DLD1 (cell line): ENCODE measurements at regions not wholly inside any gene's neighbourhood (a gene's known extent, or its start where the extent isn't known, plus 50 kb on each side); places are given as distances from the start of the nearest gene placed in this dataset.

Experiments
- in situ Hi-C: cut with HindIII; loops from 2 replicates; pipeline ENCODE4 v1.10.0; 2017; ENCODE audit warnings: low sequenced_read_pairs

DNA sequence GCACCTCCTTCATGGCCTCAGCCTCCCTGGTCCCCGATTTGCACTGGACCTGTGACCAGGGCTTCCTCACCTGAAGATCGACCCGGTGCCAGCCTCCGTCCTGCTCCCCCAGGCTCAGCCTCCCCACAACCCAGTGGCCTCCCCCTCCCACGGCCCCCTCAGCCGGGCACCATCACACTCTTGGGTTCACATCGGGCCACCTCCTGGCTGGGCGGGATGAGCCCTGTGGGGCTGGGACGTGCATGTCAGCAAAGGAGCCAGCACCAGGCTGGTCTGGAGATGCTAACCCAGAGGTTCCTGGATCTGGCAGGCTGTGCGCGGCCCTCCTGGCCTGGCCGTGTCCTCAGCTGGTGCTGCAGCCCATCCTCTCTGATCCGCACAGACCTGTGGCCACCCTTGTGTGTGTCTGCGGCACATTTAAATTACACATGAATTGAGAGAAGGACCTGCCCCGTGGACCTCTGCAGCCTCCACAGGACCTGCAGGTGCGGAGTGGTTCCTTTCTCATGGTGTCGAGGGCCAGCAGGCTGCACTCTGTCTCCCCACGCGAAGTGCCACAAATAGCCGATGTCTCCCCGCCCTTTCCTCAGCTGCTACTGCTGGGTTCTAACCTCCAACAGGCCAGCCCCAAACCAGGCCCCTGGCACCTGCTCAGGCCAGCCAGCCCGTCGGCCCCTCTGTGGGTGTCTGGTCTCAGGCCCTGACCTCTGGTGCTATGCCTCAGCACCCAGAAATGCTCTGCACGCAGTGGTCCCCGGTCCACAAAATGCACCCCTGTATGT lies 237.5 kb downstream of the ERMARD start:
- in situ Hi-C loops: no loop called here

DNA sequence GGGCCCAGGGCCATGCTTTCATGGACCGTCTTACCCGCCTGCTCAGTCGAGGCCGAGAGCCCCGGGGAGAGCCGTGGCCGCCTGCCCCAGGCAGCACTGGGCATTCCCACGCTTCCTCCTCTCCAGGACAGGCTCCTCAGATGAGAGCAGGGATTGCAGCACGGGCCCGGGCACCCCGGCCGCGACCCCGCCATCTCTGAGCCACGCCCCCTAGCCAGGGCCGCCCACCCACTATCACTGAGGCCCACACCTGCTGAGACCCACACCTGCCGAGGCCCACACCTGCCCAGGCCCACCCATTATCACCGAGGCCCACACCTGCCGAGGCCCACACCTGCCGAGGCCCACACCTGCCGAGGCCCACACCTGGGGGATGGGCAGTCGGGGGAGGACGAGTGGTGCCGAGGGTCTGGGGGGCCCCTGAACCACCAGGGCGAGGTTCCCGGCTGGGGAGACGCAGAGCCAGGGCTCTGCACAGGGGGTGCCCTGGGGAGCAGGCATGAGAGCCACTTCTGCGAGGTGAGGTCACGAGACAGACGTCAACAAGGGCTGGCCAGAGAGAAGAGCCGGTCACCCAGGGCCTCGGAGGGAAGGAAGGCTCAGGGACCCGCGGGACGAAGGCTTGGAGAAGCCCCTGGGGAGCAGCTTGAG lies 235.6 kb downstream of the ERMARD start:
- in situ Hi-C loops: no loop called here

DNA sequence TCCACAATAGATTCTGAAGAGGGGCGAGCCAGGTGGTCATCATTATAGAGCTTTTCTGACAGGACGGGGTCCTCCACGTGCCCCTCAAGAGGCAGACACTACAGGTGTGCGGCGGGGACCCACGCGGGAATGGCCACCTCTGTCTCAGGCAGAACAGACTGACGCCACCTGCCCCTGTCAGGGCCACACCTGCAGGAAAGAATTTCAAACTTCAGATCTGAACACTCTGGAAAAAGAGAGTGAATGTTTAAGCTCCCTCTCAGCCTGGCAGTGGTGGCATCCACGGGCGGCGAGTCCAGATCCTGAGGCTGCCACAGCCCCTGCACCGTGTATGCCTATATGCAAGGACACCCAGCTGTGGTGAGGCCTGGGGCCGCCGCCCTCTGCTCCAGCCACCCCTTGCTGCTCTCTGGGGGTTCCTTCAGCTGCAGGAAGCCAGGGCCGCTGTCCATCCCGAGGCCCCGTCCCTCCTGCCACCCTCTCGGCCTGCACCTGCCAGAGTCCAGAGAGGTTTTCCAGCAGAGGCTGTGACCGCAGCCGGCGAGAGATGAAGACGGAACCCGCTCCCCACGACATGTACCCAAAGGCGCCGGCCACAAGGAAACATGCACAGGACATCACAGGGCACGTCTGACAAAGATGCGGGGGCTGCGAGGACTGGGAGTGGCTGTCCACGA lies 234.9 kb downstream of the ERMARD start:
- in situ Hi-C loops: no loop called here

DNA sequence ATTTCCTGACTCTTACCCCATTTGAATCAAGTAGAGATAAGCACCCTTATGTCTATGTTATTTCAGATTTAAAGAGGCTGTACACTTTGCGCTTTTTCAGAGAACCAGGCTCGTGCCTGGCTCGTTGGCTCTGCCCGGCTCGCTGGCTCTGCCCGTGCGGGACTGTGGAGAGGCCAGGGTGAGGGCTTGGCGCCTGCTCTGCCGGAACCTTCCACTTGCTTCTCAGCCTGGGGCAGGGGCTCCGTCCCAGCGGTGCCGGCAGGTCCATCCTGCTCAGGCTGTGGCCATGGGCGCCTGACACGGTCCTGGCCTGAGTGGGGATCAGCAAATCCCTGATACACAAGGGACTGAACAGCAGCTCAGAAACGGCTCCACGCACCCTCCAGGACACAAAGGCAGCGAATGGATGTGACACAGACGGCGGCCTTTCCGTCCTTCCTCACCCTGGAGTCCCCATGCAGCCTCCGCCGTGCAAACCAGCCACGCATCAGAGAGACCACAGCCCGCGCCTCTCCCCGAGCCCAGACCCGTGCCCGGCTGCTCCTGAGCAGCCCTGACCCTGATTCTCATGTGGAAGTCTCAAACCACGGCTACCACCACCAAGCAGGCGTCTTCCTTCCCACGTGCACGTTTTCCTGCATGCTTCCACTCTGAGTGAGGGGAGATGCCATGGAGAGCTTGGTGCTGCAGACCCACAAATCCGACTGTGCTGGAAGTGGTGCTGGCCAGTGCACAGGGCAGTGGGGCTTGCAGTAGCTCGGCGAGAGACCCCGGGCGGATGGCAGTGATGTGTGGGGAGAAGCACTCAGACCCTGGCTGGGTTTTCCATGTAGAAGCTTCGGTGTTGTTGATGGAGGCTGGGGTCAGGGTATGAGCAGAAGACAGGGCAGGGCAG lies 233.9 kb downstream of the ERMARD start:
- in situ Hi-C loops: no loop called here

DNA sequence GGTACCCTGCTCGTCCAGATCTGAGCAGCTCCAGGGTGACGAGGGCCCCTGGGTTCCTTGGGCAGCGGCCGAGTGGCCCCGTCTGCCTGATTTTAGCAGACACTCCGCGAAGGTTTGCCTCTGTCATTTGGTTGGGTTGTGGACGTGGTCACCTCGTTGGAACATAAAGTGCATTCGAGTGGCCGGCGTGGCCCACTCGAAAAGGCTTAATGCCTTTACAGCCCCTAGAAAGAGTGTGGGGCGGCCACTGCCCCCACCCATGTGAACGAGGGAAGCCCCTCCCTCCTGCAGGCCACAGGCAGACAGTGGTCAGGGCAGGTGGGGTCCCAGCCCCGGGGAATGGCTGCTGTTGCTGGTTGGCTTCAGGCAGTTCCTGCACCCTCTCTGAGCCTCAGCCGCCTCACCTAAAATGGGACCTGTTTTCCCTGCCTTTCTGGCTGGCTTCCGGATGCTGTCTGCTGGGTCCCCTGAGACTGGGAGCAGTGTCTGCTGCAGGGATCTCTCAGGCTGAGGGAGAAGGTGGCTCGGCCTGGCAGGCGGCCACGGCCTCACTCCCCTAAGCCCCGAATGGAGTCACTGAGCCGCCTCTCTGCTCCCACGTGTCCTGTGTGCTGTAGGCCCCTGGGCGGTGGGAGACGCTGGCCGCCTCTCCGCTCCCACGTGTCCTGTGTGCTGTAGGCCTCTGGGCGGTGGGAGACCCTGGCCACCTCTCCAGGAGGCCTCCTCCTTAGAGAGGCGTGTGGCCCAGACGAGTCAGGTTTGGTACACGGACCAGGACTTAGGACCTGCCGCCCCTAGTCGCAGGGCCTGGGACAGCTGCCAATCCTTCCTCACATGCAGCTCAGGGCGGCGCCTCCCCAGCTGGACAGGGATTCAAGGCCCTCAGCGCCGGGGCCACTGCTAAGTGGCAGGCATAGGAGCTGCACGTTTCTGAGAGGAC lies 233.0 kb downstream of the ERMARD start:
- in situ Hi-C loops: no loop called here

DNA sequence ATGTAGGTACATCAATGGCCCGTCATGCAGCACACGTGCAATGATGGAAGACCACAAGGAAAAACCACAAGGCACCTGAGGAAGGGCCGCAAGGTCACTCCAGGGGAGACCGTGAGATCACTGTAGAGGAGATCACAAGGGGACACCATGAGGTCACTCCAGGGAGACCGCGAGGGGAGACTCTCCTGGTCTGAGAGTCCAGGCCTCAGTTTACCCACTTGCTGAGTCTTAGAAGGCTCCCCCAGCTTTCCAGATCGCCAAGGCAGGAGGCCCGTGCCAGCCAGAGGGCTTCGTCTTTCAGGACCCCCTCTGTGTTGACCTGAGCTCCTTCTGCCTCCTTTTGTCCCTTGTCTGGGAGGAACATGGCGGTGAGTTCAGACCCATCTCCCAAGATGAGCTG lies 232.2 kb downstream of the ERMARD start:
- in situ Hi-C loops: no loop called here

DNA sequence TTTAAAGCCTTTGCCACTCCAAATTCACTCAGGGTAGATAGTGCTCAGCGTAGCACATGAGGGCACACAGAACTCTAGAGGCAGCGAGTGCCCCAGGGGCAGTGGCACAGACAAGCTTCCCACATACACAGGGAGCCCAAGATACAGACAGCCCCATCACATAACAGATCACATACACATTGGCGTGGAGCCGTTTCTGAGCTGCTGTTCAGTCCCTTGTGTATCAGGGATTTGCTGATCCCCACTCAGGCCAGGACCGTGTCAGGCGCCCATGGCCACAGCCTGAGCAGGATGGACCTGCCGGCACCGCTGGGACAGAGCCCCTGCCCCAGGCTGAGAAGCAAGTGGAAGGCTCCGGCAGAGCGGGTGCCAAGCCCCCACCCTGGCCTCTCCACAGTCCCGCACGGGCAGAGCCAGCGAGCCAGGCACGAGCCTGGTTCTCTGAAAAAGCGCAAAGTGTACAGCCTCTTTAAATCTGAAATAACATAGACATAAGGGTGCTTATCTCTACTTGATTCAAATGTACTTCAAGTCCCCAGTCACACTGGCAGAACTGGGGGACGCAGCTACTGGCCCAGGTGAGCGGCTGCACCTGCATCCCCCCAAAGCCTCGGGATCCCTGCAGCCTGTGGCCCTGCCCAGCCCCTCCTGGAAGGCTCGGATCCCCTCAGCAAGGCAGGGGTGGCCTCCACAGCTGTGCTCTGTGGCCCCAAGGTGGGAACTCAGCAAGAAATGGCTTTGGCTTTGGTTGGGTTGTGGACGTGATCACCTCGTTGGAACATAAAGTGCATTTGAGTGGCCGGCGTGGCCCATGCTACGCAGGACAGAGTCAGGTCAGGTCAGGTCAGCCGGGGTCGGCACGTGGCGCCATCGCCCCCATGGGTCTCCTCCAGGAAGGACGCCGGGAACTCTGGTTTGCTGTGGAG lies 231.3 kb downstream of the ERMARD start:
- in situ Hi-C loops: no loop called here

DNA sequence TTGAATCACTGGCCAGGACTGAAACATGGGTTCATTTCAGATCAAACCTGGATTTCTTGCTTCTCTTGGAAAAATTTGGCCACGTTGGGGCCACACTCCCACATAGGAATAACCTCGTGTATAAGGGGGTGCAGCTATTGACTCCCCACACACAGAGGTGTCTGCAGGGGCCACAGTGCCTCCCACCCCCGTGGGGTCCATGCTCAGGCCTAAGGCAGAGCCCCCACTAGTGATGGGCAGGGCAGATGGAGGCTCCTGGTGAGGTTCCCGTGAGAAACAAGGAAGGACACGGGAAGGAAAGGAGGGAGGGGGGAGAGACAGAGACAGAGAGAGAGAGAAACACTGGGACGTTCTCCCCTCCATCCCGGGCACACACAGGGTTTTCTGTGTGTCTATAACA lies 230.5 kb downstream of the ERMARD start:
- in situ Hi-C loops: no loop called here

DNA sequence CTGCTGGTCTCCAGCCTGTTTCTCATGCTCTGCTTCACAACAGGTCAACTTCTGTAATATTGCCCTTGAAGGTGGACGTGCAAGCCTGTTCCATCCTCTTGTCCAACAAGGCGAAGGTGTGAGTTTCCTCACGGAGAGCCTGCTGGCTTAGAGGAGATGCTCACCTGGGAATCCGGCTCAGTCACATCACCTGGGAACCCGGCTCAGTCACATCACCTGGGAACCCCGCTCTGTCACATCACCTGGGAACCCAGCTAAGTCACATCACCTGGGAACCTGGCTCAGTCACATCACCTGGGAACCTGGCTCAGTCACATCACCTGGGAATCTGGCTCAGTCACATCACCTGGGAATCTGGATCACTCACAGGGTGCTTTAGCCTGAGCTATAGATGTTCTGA lies 230.1 kb downstream of the ERMARD start:
- in situ Hi-C loops: no loop called here

DNA sequence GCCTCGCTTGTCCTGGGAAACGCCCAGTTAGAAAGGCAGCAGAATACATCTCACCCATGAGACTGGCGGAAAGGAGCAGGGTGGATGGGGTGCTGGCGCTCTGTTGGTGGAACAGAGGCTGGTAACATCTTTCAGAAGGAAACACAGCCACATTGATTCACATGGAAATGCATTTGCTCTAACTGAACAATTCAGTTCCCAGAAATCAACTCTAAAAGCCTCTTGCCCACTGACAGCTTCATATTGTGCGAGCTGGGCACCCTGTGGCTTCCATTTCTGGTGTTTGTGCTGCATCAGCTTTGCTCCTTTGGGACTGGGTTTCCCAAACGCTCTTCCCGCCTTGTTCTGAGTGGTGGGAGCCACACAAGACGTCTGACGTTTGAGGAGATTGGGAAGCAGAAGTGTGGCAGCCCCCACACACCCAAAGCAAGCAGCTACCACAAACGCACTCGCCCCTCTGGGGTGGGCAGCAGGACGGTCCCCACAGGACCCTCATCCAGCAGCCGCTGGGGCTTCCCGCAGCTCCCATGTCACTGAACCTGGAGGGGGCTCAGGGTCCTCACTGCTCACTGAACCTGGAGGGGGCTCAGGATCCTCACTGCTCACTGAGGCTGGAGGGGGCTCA lies 229.5 kb downstream of the ERMARD start:
- in situ Hi-C loops: no loop called here

DNA sequence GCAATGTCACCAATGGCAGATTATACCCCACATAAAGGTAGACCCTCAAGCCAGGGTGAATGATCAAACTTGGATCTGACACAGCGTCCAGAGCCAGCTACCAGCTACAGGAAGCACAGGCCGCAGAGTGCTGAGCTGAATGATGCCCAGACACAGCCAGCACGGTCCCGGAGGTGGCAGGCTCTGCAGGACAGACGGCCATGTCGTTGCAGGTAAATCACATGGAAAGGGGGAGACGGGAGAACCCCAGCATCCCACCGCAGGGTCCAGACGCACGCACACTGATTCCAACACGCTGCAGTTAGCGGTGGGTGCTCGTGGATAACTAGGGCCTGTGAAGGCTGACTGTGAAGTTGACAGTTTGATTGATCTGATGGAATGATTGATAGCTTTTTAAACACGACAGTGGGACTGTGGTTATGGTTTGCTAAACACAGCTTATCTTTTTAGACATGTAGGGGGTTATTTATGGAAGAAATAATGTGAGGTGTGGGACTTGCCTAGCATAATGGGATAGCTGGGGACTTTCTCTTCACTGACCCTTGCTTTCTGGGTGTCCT lies 228.5 kb downstream of the ERMARD start:
- in situ Hi-C loops: no loop called here

DNA sequence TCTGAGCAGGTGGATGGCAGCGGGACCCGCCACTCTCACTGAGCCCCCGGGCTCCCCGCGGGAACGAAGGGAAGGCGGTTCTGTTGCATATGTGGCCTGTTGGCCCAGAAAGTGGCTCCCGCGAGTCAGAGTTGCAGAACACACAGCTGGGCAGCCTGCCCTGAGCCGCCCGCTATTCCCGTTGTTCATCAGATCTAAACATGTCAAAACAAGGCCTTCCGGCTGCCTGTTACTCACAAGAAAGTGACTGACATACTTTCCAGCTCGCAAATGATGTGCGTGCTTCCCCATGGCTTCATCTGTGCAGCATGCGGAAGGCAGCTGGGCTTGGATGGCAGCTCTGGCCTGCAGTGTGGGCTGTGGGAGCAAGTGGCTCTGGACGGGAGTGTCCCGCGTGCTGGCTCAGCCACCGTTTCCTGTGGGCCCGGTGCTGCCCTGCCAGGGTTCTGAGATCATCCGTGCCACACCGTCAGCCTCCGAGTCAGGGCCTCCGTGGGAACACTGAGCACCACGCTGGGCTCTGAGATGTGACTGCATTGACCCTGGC lies 227.3 kb downstream of the ERMARD start:
- in situ Hi-C loops: no loop called here

DNA sequence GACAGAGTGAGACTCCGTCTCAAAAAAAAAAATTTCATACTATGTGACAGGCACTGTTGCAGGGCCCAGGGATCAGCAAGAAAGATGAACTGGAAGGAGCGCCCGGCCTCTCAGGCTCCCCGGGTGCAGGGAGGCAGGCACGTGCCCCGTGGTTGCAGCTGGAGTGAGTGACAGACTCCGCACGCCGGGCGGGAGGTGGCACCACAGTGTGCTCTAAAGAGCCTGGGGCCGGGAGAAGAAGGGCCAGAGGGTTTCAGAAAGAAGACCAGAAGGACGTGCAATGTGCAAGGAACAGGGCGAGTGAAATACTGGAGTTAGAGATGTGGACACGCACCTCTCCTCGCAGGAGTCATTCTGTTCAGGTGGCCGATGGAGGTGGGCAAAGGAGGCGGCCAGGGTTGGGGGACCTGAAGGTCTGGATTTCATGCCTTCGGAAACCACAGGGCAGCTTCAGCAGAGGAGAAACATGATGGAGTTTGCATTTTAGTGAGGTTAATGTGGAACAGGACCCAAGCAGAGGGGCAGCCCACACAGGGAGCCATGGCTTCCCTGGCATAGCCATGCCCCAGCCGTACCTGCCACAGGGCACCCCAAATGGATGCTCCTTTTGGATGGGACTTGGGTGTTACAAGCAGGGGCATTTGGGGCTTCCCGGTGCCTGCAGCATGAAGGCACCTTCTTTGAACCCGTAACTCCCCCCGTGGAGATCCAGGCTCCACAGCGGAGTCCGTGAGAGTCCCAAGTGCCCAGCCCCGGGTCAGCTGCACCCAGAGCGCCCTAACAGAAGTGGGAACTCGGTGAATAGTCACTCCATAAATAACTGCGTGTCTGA lies 226.2 kb downstream of the ERMARD start:
- in situ Hi-C loops: no loop called here

DNA sequence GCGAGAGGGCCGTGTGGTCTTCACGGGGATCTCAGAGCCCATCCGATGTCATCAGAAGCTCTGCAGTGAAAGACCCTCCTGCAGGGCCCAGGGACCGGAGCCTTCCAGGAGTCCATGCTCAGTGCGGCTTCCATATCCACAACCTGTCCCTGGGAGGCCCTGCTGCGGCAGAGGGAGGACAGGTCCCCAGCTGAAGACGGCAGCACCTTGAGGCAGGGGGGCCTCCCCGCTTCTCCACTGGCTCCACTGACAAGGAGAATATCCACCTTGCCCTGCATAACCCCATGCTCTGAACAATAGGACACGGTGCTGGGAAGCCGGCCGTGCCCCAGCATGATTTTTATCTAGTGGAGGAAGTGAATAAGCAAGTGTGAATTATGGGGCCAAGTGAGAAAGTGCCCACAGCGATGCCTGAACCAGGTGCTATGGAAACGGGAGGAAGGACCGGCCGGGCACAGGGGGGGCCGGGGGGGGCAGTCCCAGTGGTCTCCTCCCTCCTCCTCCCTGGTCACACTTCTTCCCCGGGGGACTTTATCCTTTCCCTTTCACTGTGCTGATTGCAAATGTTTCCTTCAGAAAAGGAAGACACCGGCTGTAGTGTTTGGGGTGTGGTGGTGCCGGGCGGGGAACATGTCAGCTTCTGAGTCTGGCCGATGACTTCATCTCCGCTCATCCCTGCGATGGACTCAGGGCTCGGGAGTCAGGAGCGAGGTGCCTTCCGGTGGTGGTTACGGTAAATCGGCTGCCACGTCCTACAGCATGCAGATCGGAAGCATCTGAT lies 225.1 kb downstream of the ERMARD start:
- in situ Hi-C loops: no loop called here

DNA sequence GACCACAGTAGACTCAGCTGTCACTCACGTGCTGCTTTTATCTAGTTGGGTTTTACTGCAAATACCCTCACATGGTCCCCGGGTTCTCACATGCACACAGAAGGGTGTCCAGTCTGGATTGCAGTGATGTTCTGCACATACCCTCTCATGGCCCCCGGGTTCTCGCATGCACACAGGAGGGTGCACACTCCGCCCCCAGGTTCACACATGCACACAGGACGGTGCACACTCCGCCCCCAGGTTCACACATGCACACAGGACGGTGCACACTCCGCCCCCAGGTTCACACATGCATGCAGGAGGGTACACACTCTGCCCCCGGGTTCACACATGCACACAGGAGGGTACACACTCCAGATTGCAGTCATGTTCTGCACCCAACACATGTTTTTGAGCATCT lies 224.3 kb downstream of the ERMARD start:
- in situ Hi-C loops: no loop called here

DNA sequence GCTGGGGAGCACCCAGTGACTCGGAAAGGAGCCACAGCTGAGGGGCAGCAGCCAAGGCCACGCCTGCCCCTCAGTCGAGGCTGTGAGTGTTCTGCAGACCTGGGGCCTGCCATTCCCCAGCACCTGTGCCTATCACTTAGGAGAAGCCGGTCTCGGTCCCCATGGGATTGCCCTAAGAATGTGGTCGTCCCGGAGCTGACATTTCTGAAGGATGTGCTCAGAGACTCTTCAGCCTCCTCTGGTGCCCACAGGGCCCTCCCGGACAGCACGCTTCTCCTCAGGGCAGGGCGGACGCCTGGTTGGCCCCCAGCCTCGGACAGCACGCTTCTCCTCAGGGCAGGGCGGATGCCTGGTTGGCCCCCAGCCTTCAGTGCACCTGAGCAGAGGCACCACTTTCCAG lies 223.9 kb downstream of the ERMARD start:
- in situ Hi-C loops: no loop called here
